SK-N-SH (cell line): ENCODE measurements at regions not wholly inside any gene's neighbourhood (a gene's known extent, or its start where the extent isn't known, plus 50 kb on each side); places are given as distances from the start of the nearest gene placed in this dataset.

ENCODE experiments used
- CTCF ChIA-PET: fragments of 300-600, 350-600 bp; formaldehyde crosslinking; extraction: SDS; loops from one replicate; lab custom pipeline; 2021; lab: Yijun Ruan, JAX
- POLR2A ChIA-PET: fragments of 350-600 bp; sonication (Branson Sonifier 250); formaldehyde crosslinking; extraction: SDS; loops from one replicate; lab custom pipeline; 2020; ENCODE audit warnings: antibody characterized with exemption, inconsistent platforms; lab: Yijun Ruan, JAX
- DNase-seq: peaks from one replicate; pipeline ENCODE4 v3.0.0; 2012
- H2AFZ ChIP-seq: fragments of 200-600 bp; sonication (generic); 2 replicates; pipeline ENCODE4 v1.8.1; 2016; ENCODE audit warnings: antibody characterized with exemption, mild to moderate bottlenecking, low read depth
- H3F3A ChIP-seq: fragments of 200-600 bp; sonication (generic); replicated peaks from 2 replicates; pipeline ENCODE3; 2016; ENCODE audit warnings: antibody characterized with exemption, mild to moderate bottlenecking; ENCODE audit not compliant: insufficient read depth
- H3K27ac ChIP-seq, 2 experiments: fragments of 200-500 bp in 1 of 2; fragments of 200-600 bp in 1 of 2; sonication (Bioruptor generic) in 1 of 2; sonication (generic), shearing (Covaris generic) in 1 of 2; 2 replicates each; pipeline versions ENCODE4 v1.5.1 to v1.6.1; 2014 to 2016; ENCODE audit warnings: low read depth in 2 of 2, inconsistent platforms in 1 of 2, low read length in 1 of 2, mild to moderate bottlenecking in 1 of 2, mixed read lengths in 1 of 2
- H3K27me3 ChIP-seq: fragments of 200-600 bp; sonication (generic), shearing (Covaris generic); 2 replicates; pipeline ENCODE4 v1.6.1; 2016; ENCODE audit warnings: mixed run types; ENCODE audit not compliant: insufficient read depth
- H3K36me3 ChIP-seq, 2 experiments: fragments of 200-500 bp in 1 of 2; fragments of 200-600 bp in 1 of 2; sonication (Bioruptor generic) in 1 of 2; sonication (generic) in 1 of 2; replicated peaks in 1 of 2; 2 replicates each; pipeline versions ENCODE3 to v1.5.1; 2014 to 2016; ENCODE audit warnings: low read length in 1 of 2, mild to moderate bottlenecking in 1 of 2; ENCODE audit not compliant: insufficient read depth in 2 of 2, control insufficient read depth in 1 of 2
- H3K4me1 ChIP-seq, 2 experiments: fragments of 200-500 bp in 1 of 2; fragments of 200-600 bp in 1 of 2; sonication (Bioruptor generic) in 1 of 2; sonication (generic), shearing (Covaris generic) in 1 of 2; 2 replicates each; pipeline versions ENCODE4 v1.5.1 to v1.6.1; 2014 to 2016; ENCODE audit warnings: low read depth in 1 of 2, low read length in 1 of 2, mixed run types in 1 of 2; ENCODE audit not compliant: insufficient read depth in 2 of 2, control insufficient read depth in 1 of 2
- H3K4me2 ChIP-seq: fragments of 200-600 bp; sonication (generic), shearing (Covaris generic); 2 replicates; pipeline ENCODE4 v1.6.1; 2017; ENCODE audit warnings: mixed run types
- H3K4me3 ChIP-seq, 2 experiments: fragments of 200-500 bp in 1 of 2; fragments of 200-600 bp in 1 of 2; sonication (Bioruptor generic) in 1 of 2; sonication (generic), shearing (Covaris generic) in 1 of 2; 2 replicates each; pipeline versions ENCODE4 v1.5.1 to v1.8.1; 2014 to 2016; ENCODE audit warnings: low read depth in 2 of 2, inconsistent platforms in 1 of 2, low read length in 1 of 2, mild to moderate bottlenecking in 1 of 2, mixed read lengths in 1 of 2, moderate library complexity in 1 of 2
- H3K79me2 ChIP-seq: fragments of 200-600 bp; sonication (generic); 2 replicates; pipeline ENCODE4 v1.8.1; 2017; ENCODE audit warnings: mild to moderate bottlenecking; ENCODE audit not compliant: insufficient read depth
- H3K9ac ChIP-seq: fragments of 200-600 bp; sonication (generic); 2 replicates; pipeline ENCODE4 v1.6.1; 2017; ENCODE audit warnings: mixed run types
- H3K9me2 ChIP-seq: fragments of 200-600 bp; sonication (generic); 2 replicates; pipeline ENCODE4 v1.6.1; 2017; ENCODE audit warnings: mixed run types
- H3K9me3 ChIP-seq: fragments of 200-600 bp; sonication (generic); 2 replicates; pipeline ENCODE4 v1.6.1; 2017; ENCODE audit warnings: mixed run types, mild to moderate bottlenecking, moderate library complexity
- H4K20me1 ChIP-seq: fragments of 200-600 bp; sonication (generic); 2 replicates; pipeline ENCODE4 v1.6.1; 2017; ENCODE audit warnings: mild to moderate bottlenecking, mixed run types; ENCODE audit not compliant: insufficient read depth
- CHD2 ChIP-seq: fragments of 150-350 bp; IDR thresholded peaks from 2 replicates; pipeline ENCODE4 v1.6.1; 2018; ENCODE audit warnings: low read length; ENCODE audit not compliant: partially characterized antibody
- CTCF ChIP-seq: fragments of 200-600 bp; sonication (generic); IDR thresholded peaks from 2 replicates; pipeline ENCODE4 v1.6.1; 2017; ENCODE audit warnings: antibody characterized with exemption, mild to moderate bottlenecking, moderate library complexity
- EP300 ChIP-seq, 2 experiments: IDR thresholded peaks; 2 replicates each; pipeline versions ENCODE4 v1.4.0 to v1.6.1; 2012; ENCODE audit warnings: borderline replicate concordance in 1 of 2, low read depth in 1 of 2, low read length in 1 of 2
- EZH2phosphoT487 ChIP-seq: fragments of 200-600 bp; sonication (generic); IDR thresholded peaks from 2 replicates; pipeline ENCODE4 v1.6.1; 2017; ENCODE audit warnings: low read depth, mixed run types, mild to moderate bottlenecking, antibody characterized with exemption, moderate library complexity, borderline replicate concordance
- FOSL2 ChIP-seq: IDR thresholded peaks from 2 replicates; pipeline ENCODE4 v1.4.0; 2012; ENCODE audit warnings: low read depth, mild to moderate bottlenecking, moderate library complexity, borderline replicate concordance
- FOXJ3 ChIP-seq: sonication (generic); formaldehyde crosslinking; IDR thresholded peaks from 2 replicates; pipeline ENCODE4 v1.5.1; 2020; ENCODE audit warnings: mild to moderate bottlenecking, missing genetic modification reagents
- GABPA ChIP-seq: IDR thresholded peaks from 2 replicates; pipeline ENCODE4 v1.4.0; 2012; ENCODE audit warnings: low read depth, mild to moderate bottlenecking
- GATA2 ChIP-seq: sonication (generic); formaldehyde crosslinking; IDR thresholded peaks from 2 replicates; pipeline ENCODE4 v1.5.0; 2020; ENCODE audit warnings: mild to moderate bottlenecking, missing genetic modification reagents
- IRF3 ChIP-seq: fragments of 150-350 bp; IDR thresholded peaks from 2 replicates; pipeline ENCODE4 v1.6.1; 2016; ENCODE audit warnings: mild to moderate bottlenecking, low read depth, low read length
- JUND ChIP-seq: IDR thresholded peaks from 2 replicates; pipeline ENCODE4 v1.4.0; 2012
- MAX ChIP-seq: IDR thresholded peaks from 2 replicates; pipeline ENCODE4 v1.4.0; 2012; ENCODE audit warnings: low read depth
- MEF2A ChIP-seq: IDR thresholded peaks from 2 replicates; pipeline ENCODE4 v1.4.0; 2012; ENCODE audit warnings: low read depth, borderline replicate concordance
- RCOR1 ChIP-seq: fragments of 150-350 bp; IDR thresholded peaks from 2 replicates; pipeline ENCODE4 v1.6.1; 2017; ENCODE audit warnings: antibody characterized with exemption, low read length
- REST ChIP-seq: IDR thresholded peaks from 2 replicates; pipeline ENCODE4 v1.6.1; 2012; ENCODE audit warnings: mild to moderate bottlenecking, low read depth, low read length, moderate library complexity
- SIN3A ChIP-seq: IDR thresholded peaks from 2 replicates; pipeline ENCODE4 v1.6.1; 2012; ENCODE audit warnings: low read depth, mild to moderate bottlenecking, low read length, moderate library complexity, borderline replicate concordance
- TCF12 ChIP-seq: IDR thresholded peaks from 2 replicates; pipeline ENCODE4 v1.4.0; 2012
- TEAD4 ChIP-seq: IDR thresholded peaks from 2 replicates; pipeline ENCODE4 v1.4.0; 2012; ENCODE audit warnings: mild to moderate bottlenecking, borderline replicate concordance; ENCODE audit not compliant: insufficient read depth
- USF1 ChIP-seq: IDR thresholded peaks from 2 replicates; pipeline ENCODE4 v1.4.0; 2012; ENCODE audit warnings: low read depth, borderline replicate concordance
- WGBS: methylation state at CpG from one replicate; pipeline ENCODE4 v1.1.6; 2017; ENCODE audit warnings: low lambda C conversion rate; 5-methylcytosine and 5-hydroxymethylcytosine counted together

DNA sequence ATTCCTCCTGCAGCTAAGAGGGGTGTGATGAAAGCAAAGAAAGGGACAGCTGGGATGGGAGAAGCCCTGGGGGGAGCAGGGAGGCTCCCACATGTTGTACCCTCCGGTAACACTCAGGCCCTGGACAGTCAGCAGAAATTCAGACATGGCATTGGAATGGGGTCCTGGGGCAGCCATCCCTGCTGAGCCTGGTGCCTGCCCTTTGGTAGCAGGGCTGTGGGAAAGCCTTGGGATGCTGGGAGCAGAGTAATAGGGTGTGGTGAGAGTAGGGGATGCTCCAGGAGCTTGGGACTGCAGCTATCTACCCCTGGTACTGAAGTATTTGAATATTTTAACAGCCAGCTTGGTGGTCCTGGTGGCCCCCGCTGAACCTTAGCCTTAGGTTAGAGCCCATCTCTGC lies 56.8 kb downstream of the FAM241B start (continued):
- TF ChIP-seq FOSL2 (no peak), USF1 (no peak)

- Histone ChIP-seq H3K4me3 (no peak overlapping the region), H3K4me2 (no peak overlapping the region), H3K27me3 (peaks cover 12% of the 10 kb centered on the region; the same call in 1 of the 2 replicates), H3F3A (no peaks in the 10 kb centered on the region), H2AFZ (no peak overlapping the region), H4K20me1 (no peaks in the 10 kb centered on the region), H3K36me3 (no peaks in the 10 kb centered on the region), H3K4me1 (peaks cover 0 to 41% of the 10 kb centered on the region in 2 experiments; a peak in 1 of 4 replicates), H3K79me2 (no peaks in the 10 kb centered on the region), H3K9ac (no peak overlapping the region), H3K9me2 (no peaks in the 10 kb centered on the region), H3K27ac (no peak overlapping the region; a peak in 1 of 4 replicates), H3K9me3 (no peaks in the 10 kb centered on the region)
- TF ChIP-seq CTCF (no peak), GATA2 (CRISPR knock-in tag) (no peak), EP300 (IDR thresholded peaks at IDR 0.05; ENCODE audit: borderline replicate concordance in 1 of 2, low read depth in 1 of 2, low read length in 1 of 2) (no peak), SIN3A (no peak), GABPA (no peak), USF1 (no peak), IRF3 (no peak), FOSL2 (no peak), CHD2 (no peak), MEF2A (no peak), REST (no peak), TEAD4 (no peak), MAX (no peak), EZH2phosphoT487 (no peak), TCF12 (no peak), FOXJ3 (no peak), RCOR1 (no peak), JUND (no peak)
- DNase-seq, result no peak
- POLR2A ChIA-PET, result no interaction called here
- no CpG with 5 or more reads among the region's 2 CpGs for WGBS
- CTCF ChIA-PET, result interaction anchor here (1.2 to 8.8 kb wide), 6 partner anchors 13 to 43 kb away, joined by 3 to 70 read pairs (median 5); no protein-coding TSS in a partner anchor
These were observed 57.4 kb downstream of the FAM241B start for GRCh38 chr10:69687426-69687825.
